Breast epithelium (tissue), 4 donors: ENCODE measurements at regions not wholly inside any gene's neighbourhood (a gene's known extent, or its start where the extent isn't known, plus 50 kb on each side); places are given as distances from the start of the nearest gene placed in this dataset.

Experiments used
- DNase-seq, 2 donors: peaks; one replicate each; pipeline ENCODE4 v3.0.0-alpha.2; 2019; ENCODE audit warnings: low spot score in 2 of 2
- H3K27ac ChIP-seq, 2 donors: fragments of 200-600 bp; sonication (generic) in 1 of 2; one replicate each; pipeline ENCODE4 v1.5.1; 2016 to 2019; ENCODE audit warnings: mild to moderate bottlenecking in 1 of 2
- H3K27me3 ChIP-seq, 2 donors: fragments of 200-600 bp; sonication (generic) in 1 of 2; one replicate each; pipeline versions ENCODE4 v1.5.1 to v1.6.0; 2017 to 2019; ENCODE audit warnings: control low read depth in 1 of 2, mild to moderate bottlenecking in 1 of 2
- H3K36me3 ChIP-seq: fragments of 200-600 bp; one replicate; pipeline ENCODE4 v1.5.1; 2019
- H3K4me1 ChIP-seq, 2 donors: fragments of 200-600 bp; sonication (generic); one replicate each; pipeline ENCODE4 v1.5.1; 2016 to 2019; ENCODE audit warnings: control low read depth in 1 of 2
- H3K4me3 ChIP-seq, 3 donors: fragments of 200-600 bp; sonication (generic); 1 replicate in 2 of 3; 2 replicates in 1 of 3; pipeline ENCODE4 v1.5.1; 2016 to 2019; ENCODE audit warnings: mild to moderate bottlenecking in 3 of 3, moderate library complexity in 2 of 3
- H3K9me3 ChIP-seq, 2 donors: fragments of 200-600 bp; sonication (generic) in 1 of 2; one replicate each; pipeline ENCODE4 v1.5.1; 2016 to 2019; ENCODE audit warnings: control low read depth in 1 of 2
- POLR2A ChIP-seq: fragments of 450-650 bp; IDR thresholded peaks from one replicate; pipeline ENCODE4 v1.6.1; 2016; ENCODE audit warnings: antibody characterized with exemption, mild to moderate bottlenecking, moderate library complexity
- POLR2AphosphoS5 ChIP-seq, 3 donors: sonication (generic); formaldehyde crosslinking; IDR thresholded peaks; one replicate each; pipeline ENCODE4 v1.6.1; 2017; ENCODE audit warnings: antibody characterized with exemption in 3 of 3
- intact Hi-C: fragments of 100-400 bp; cut with DNase I; formaldehyde crosslinking; loops from one replicate; pipeline ENCODE4 v1.15.1; 2023; ENCODE audit warnings: low total_unique reads
- TF ChIP-seq, protein P1 (sequence below), 3 donors: fragments of 450-650 bp; IDR thresholded peaks; one replicate each; pipeline ENCODE4 v1.5.1; 2016 to 2017; ENCODE audit warnings: antibody characterized with exemption in 3 of 3, mild to moderate bottlenecking in 3 of 3, moderate library complexity in 3 of 3

DNA sequence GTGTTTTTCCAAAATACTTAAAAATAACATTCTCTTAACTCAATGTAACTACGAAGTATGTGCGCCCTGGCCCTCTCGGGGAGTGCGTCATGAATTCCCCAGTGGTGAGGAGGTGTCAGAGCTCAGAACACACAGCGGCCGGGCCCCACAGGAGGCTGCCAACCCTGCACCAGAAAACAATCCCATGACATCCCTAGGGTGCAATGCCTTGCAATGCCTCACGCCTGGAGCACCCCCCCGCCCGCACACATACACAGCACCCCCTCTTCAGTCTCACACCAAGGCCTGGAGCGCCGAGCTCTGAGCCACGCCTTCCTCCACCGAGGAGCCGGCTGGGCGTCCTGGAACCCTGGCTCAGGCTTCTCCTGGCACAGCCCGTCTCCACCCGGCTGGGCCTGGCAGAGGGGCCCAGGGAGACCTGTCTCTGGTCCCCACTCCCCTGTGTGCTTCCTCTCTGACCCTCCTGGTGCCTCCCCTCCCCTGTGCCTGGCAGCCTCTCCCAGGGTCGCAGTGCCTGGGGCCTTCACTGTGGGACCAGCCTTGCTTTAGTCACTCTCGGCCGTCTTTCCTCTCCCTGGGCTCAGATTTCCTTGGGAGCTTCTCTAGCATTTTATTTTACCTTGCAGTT, 108.2 kb upstream of the ADRA2C start:
- Histone ChIP-seq H3K4me1 (no peaks in the 10 kb centered on the region), H3K27ac (peak overlapping the region in 1 of 2 donors; percentile 25), H3K9me3 (no peaks in the 10 kb centered on the region), H3K36me3 (no peaks in the 10 kb centered on the region), H3K27me3 (peaks cover 0 to 75% of the 10 kb centered on the region in 2 donors), H3K4me3 (no peak overlapping the region)
- no peak for DNase-seq
- intact Hi-C loops: no loop called here
- no peak for TF ChIP-seq POLR2A
- TF ChIP-seq, protein P1, sequence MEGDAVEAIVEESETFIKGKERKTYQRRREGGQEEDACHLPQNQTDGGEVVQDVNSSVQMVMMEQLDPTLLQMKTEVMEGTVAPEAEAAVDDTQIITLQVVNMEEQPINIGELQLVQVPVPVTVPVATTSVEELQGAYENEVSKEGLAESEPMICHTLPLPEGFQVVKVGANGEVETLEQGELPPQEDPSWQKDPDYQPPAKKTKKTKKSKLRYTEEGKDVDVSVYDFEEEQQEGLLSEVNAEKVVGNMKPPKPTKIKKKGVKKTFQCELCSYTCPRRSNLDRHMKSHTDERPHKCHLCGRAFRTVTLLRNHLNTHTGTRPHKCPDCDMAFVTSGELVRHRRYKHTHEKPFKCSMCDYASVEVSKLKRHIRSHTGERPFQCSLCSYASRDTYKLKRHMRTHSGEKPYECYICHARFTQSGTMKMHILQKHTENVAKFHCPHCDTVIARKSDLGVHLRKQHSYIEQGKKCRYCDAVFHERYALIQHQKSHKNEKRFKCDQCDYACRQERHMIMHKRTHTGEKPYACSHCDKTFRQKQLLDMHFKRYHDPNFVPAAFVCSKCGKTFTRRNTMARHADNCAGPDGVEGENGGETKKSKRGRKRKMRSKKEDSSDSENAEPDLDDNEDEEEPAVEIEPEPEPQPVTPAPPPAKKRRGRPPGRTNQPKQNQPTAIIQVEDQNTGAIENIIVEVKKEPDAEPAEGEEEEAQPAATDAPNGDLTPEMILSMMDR (IDR thresholded peaks at IDR 0.05): no peak
- no peak for TF ChIP-seq POLR2AphosphoS5 (IDR thresholded peaks at IDR 0.05)

DNA sequence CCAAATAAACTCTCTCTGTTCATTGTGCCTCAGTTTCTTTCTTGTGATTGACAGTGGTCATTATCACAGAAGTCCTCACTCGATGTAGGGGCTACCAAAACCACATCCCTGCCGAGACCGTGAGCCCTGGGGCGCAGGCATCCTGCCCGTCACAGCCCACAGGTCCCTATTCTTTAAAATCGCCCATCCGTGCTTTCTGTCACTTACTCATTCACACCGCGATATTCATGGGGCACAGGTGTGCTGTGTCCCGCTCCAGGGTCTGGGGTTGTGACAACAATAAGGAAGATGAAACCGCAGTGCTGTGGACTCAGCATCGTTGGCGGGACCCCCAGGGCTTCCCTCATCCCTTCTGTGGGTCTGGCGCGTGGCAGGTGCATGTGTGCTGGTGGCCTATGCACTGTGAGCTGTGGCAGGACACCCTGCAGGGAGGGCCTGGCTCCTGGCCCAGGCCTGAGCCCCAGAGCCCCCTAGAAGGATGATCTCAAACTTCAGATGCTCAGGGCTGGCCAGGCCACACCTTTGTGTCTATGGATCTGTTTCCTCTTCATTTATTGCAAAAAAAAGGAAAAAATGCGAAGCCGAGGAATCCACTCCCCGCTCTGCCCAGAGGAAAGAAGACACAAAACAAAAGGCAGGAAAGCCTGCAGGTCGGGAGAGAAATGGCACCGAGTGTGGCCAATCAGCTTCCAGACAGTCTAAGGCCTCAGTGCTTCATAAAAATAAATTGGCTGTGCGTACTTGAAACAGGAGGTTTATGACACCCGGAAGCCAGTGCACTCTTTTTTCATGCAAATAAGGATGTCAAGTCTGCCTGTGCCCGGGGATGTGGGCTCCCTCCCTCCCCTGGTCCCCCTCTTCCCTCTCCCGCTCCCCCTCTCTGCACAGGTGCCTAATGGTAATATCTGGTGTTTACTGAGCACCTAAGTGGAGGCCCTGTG, 109.5 kb upstream of the ADRA2C start:
- Histone ChIP-seq H3K4me3 (no peak overlapping the region), H3K9me3 (no peaks in the 10 kb centered on the region), H3K27me3 (peaks cover 0 to 82% of the 10 kb centered on the region in 2 donors), H3K27ac (peak overlapping the region in 1 of 2 donors; percentile 20), H3K4me1 (no peaks in the 10 kb centered on the region), H3K36me3 (no peaks in the 10 kb centered on the region)
- intact Hi-C loops: no loop called here
- DNase-seq: no peak
- TF ChIP-seq POLR2AphosphoS5 (IDR thresholded peaks at IDR 0.05) (no peak), POLR2A (no peak)
- TF ChIP-seq, protein P1 (IDR thresholded peaks at IDR 0.05): no peak

DNA sequence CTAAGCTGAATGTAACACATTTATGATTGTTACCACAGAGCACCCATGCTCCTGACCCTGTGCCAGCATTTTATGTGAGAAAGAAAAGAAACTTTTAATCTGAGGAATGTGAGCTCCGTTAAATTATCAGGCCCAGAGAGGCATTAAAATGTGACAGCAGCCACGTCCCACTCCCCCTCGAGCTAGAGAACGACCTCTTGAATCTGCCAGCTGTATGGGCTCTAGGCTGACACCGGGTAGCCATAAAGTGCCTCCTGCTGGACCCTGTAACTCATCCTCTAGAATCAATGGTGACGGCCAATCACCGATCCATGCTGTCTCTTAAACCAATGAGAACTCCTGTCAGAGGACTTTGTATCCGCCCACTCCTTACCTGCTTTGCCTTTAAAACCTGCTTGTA, 110.2 kb upstream of the ADRA2C start:
- H3K4me1 ChIP-seq: no peaks in the 10 kb centered on the region
- TF ChIP-seq, protein P1 (IDR thresholded peaks at IDR 0.05): no peak
- TF ChIP-seq POLR2A (no peak), POLR2AphosphoS5 (IDR thresholded peaks at IDR 0.05) (no peak)
- no peak overlapping the region for H3K27ac ChIP-seq
- no peaks in the 10 kb centered on the region for H3K36me3 ChIP-seq
- no peak overlapping the region for H3K4me3 ChIP-seq
- no peak for DNase-seq
- intact Hi-C loops: no loop called here
- H3K27me3 ChIP-seq: peaks cover 0 to 90% of the 10 kb centered on the region in 2 donors
- H3K9me3 ChIP-seq: no peaks in the 10 kb centered on the region

DNA sequence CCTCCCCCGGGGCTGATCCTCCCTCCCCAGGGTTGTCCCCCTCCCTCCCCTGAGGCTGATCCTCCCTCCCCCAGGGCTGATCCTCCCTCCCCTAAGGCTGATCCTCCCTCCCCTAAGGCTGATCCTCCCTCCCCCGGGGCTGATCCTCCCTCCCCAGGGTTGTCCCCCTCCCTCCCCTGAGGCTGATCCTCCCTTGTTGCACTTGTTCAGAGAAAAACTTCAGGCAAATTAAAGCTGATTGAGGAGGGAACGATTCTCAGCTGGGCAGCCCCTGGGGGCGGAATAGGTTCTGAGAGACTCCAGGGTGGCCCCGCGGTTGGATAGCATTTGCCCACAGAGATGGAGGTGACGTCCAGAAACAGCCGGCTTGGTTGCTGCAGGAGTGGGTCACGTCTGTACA, 110.7 kb upstream of the ADRA2C start:
- intact Hi-C loops: no loop called here

More for the DNA sequence above, 110.7 kb upstream of the ADRA2C start:
- no peaks in the 10 kb centered on the region for H3K4me1 ChIP-seq
- H3K9me3 ChIP-seq: no peaks in the 10 kb centered on the region
- TF ChIP-seq, protein P1 (IDR thresholded peaks at IDR 0.05): no peak
- TF ChIP-seq POLR2AphosphoS5 (IDR thresholded peaks at IDR 0.05) (no peak), POLR2A (no peak)
- peaks cover 0 to 94% of the 10 kb centered on the region in 2 donors for H3K27me3 ChIP-seq
- no peak overlapping the region for H3K4me3 ChIP-seq
- no peak overlapping the region for H3K27ac ChIP-seq
- no peak for DNase-seq
- no peaks in the 10 kb centered on the region for H3K36me3 ChIP-seq
